Mesothelial cell of epicardium (in vitro differentiated cells): ENCODE measurements at regions not wholly inside any gene's neighbourhood (a gene's known extent, or its start where the extent isn't known, plus 50 kb on each side); places are given as distances from the start of the nearest gene placed in this dataset.

ENCODE experiments used
- DNase-seq, 2 experiments: peaks; one replicate each; pipeline ENCODE4 v3.0.0; 2021; ENCODE audit warnings: low spot score in 2 of 2; ENCODE audit not compliant: unreplicated experiment in 2 of 2
- H3K27ac Mint-ChIP-seq: 2 replicates; pipeline ENCODE4 v1.8.0; 2021; ENCODE audit warnings: mixed read lengths
- H3K27me3 Mint-ChIP-seq: 2 replicates; pipeline ENCODE4 v1.8.0; 2021; ENCODE audit warnings: low read depth, mixed read lengths
- H3K36me3 Mint-ChIP-seq: 2 replicates; pipeline ENCODE4 v1.8.0; 2021; ENCODE audit warnings: mixed read lengths
- H3K4me1 Mint-ChIP-seq: 2 replicates; pipeline ENCODE4 v1.8.0; 2021; ENCODE audit warnings: mixed read lengths
- H3K4me3 Mint-ChIP-seq: 2 replicates; pipeline ENCODE4 v1.8.0; 2021; ENCODE audit warnings: mild to moderate bottlenecking, moderate library complexity, mixed read lengths
- H3K9me3 Mint-ChIP-seq: 2 replicates; pipeline ENCODE4 v1.8.0; 2021; ENCODE audit warnings: mixed read lengths
- CTCF ChIP-seq: fragments of 200-600 bp; sonication (generic); IDR thresholded peaks from one replicate; pipeline ENCODE4 v1.5.0; 2021; ENCODE audit warnings: antibody characterized with exemption; ENCODE audit not compliant: unreplicated experiment

GRCh38 chr3:127099982-127100381 lies 92.9 kb upstream of the PRR23E start:
- Mint-ChIP-seq H3K36me3 (peaks cover 2% of the 10 kb centered on the region), H3K27ac (no peak overlapping the region), H3K9me3 (peaks cover 5% of the 10 kb centered on the region), H3K4me3 (no peak overlapping the region), H3K27me3 (peaks cover 11% of the 10 kb centered on the region), H3K4me1 (no peaks in the 10 kb centered on the region)
- no peak for TF ChIP-seq CTCF
- DNase-seq = no peak

- H3K27ac Mint-ChIP-seq = no peak overlapping the region
- no peak for DNase-seq
- no peak for TF ChIP-seq CTCF
- H3K27me3 Mint-ChIP-seq = peaks cover 11% of the 10 kb centered on the region
- H3K9me3 Mint-ChIP-seq = no peaks in the 10 kb centered on the region
- H3K36me3 Mint-ChIP-seq = no peaks in the 10 kb centered on the region
- no peaks in the 10 kb centered on the region for H3K4me1 Mint-ChIP-seq
- H3K4me3 Mint-ChIP-seq = no peak overlapping the region
Measured at GRCh38 chr3:127100459-127101410, 92.2 kb upstream of the PRR23E start.

GRCh38 chr3:127101411-127102187 lies 91.3 kb upstream of the PRR23E start:
- no peaks in the 10 kb centered on the region for H3K36me3 Mint-ChIP-seq
- H3K4me3 Mint-ChIP-seq = no peak overlapping the region
- no peak overlapping the region for H3K27ac Mint-ChIP-seq
- no peaks in the 10 kb centered on the region for H3K9me3 Mint-ChIP-seq
- no peak for DNase-seq
- no peaks in the 10 kb centered on the region for H3K4me1 Mint-ChIP-seq
- H3K27me3 Mint-ChIP-seq = peaks cover 11% of the 10 kb centered on the region
- TF ChIP-seq CTCF = no peak

- H3K4me1 Mint-ChIP-seq = no peaks in the 10 kb centered on the region
- no peak overlapping the region for H3K27ac Mint-ChIP-seq
- no peaks in the 10 kb centered on the region for H3K36me3 Mint-ChIP-seq
- H3K27me3 Mint-ChIP-seq = peaks cover 11% of the 10 kb centered on the region
- H3K9me3 Mint-ChIP-seq = no peaks in the 10 kb centered on the region
- H3K4me3 Mint-ChIP-seq = no peak overlapping the region
- TF ChIP-seq CTCF = no peak
- DNase-seq = no peak
Measured at GRCh38 chr3:127102188-127102520, 90.8 kb upstream of the PRR23E start.

- no peak for DNase-seq
- no peak overlapping the region for H3K27ac Mint-ChIP-seq
- no peaks in the 10 kb centered on the region for H3K36me3 Mint-ChIP-seq
- H3K4me1 Mint-ChIP-seq = no peaks in the 10 kb centered on the region
- H3K27me3 Mint-ChIP-seq = peaks cover 11% of the 10 kb centered on the region
- no peak overlapping the region for H3K4me3 Mint-ChIP-seq
- H3K9me3 Mint-ChIP-seq = no peaks in the 10 kb centered on the region
- no peak for TF ChIP-seq CTCF
Measured at GRCh38 chr3:127102587-127102986, 90.3 kb upstream of the PRR23E start.
